ENCODE measurements at regions not wholly inside any gene's neighbourhood (a gene's known extent, or its start where the extent isn't known, plus 50 kb on each side); places are given as distances from the start of the nearest gene placed in this dataset.

GRCh38 chr12:107553211-107553765, 132.3 kb upstream of the PWP1 start:
- no peak for DNase-seq (ENCODE audit: low spot score)

GRCh38 chr12:107554941-107555340, 130.7 kb upstream of the PWP1 start:
- DNase-seq (ENCODE audit: low spot score), result peak; percentile 24

- no peak for DNase-seq (ENCODE audit: low spot score)
Observed at GRCh38 chr12:107557026-107557425, 128.6 kb upstream of the PWP1 start.

GRCh38 chr12:107557589-107558100, 128.0 kb upstream of the PWP1 start:
- peak; percentile 30 for DNase-seq (ENCODE audit: low spot score)

GRCh38 chr12:107558141-107558815, 127.3 kb upstream of the PWP1 start:
- no peak for DNase-seq (ENCODE audit: low spot score)

GRCh38 chr12:107558816-107559382, 126.7 kb upstream of the PWP1 start:
- no peak for DNase-seq (ENCODE audit: low spot score)

- no peak for DNase-seq (ENCODE audit: low spot score)
Observed at GRCh38 chr12:107560165-107560898, 125.3 kb upstream of the PWP1 start.

- no peak for DNase-seq (ENCODE audit: low spot score)
Observed at GRCh38 chr12:107560899-107561285, 124.7 kb upstream of the PWP1 start.

- DNase-seq (ENCODE audit: low spot score), result no peak
Observed at GRCh38 chr12:107564946-107565345, 120.7 kb upstream of the PWP1 start.

GRCh38 chr12:107565551-107565950, 120.0 kb upstream of the PWP1 start:
- no peak for DNase-seq (ENCODE audit: low spot score)

- DNase-seq (ENCODE audit: low spot score), result no peak
Observed at GRCh38 chr12:107567876-107568619, 117.6 kb upstream of the PWP1 start.

- no peak for DNase-seq (ENCODE audit: low spot score)
Observed at GRCh38 chr12:107568718-107569117, 116.9 kb upstream of the PWP1 start.

GRCh38 chr12:107570721-107571120, 114.9 kb upstream of the PWP1 start:
- no peak for DNase-seq (ENCODE audit: low spot score)

GRCh38 chr12:107571492-107571891, 114.1 kb upstream of the PWP1 start:
- DNase-seq (ENCODE audit: low spot score), result no peak

- no peak for DNase-seq (ENCODE audit: low spot score)
Observed at GRCh38 chr12:107574691-107575090, 110.9 kb upstream of the PWP1 start.

GRCh38 chr12:107580750-107581618, 104.6 kb upstream of the PWP1 start:
- peak; percentile 73 for DNase-seq (ENCODE audit: low spot score)

GRCh38 chr12:107581619-107582015, 104.0 kb upstream of the PWP1 start:
- DNase-seq (ENCODE audit: low spot score), result no peak

GRCh38 chr12:107583551-107583950, 102.0 kb upstream of the PWP1 start:
- no peak for DNase-seq (ENCODE audit: low spot score)

- DNase-seq (ENCODE audit: low spot score), result no peak
Observed at GRCh38 chr12:107584563-107584962, 101.0 kb upstream of the PWP1 start.

GRCh38 chr12:107586256-107586970, 99.2 kb upstream of the PWP1 start:
- DNase-seq (ENCODE audit: low spot score), result no peak
